Right ventricle myocardium inferior (tissue), 1 donor: ENCODE measurements at regions not wholly inside any gene's neighbourhood (a gene's known extent, or its start where the extent isn't known, plus 50 kb on each side); places are given as distances from the start of the nearest gene placed in this dataset.
"Not testable (repeated sequence)": the region's sequence is repeated elsewhere in the genome, so short reads cannot be mapped to it uniquely, and the experiment has no call there.

Source experiments
- ATAC-seq: fragments of 200-7000 bp; cut with Tn5 transposase; one replicate; pipeline ENCODE4 v1.9.1; 2020; ENCODE audit warnings: mild to moderate bottlenecking, moderate library complexity
- DNase-seq: peaks from one replicate; pipeline ENCODE4 v3.0.0; 2021; ENCODE audit errors: missing footprints
- intact Hi-C: fragments of 100-400 bp; cut with DNase I; formaldehyde crosslinking; loops from one replicate; pipeline ENCODE4 v1.11.0; 2022
- donor health status: DM: no; HTN: yes; CAD: no; lungs with severe emphysema.

- ATAC-seq = peak; percentile 93
- intact Hi-C loops, DNase-seq: not testable (repeated sequence)
These were observed 163.2 kb downstream of the CWH43 start for GRCh38 chr4:49149006-49149975.

- intact Hi-C loops, DNase-seq: not testable (repeated sequence)
- ATAC-seq = peak; percentile 34
These were observed 164.4 kb downstream of the CWH43 start for GRCh38 chr4:49150351-49151083.

GRCh38 chr4:49153011-49153410 lies 166.9 kb downstream of the CWH43 start:
- intact Hi-C loops = not testable (repeated sequence)

DNA sequence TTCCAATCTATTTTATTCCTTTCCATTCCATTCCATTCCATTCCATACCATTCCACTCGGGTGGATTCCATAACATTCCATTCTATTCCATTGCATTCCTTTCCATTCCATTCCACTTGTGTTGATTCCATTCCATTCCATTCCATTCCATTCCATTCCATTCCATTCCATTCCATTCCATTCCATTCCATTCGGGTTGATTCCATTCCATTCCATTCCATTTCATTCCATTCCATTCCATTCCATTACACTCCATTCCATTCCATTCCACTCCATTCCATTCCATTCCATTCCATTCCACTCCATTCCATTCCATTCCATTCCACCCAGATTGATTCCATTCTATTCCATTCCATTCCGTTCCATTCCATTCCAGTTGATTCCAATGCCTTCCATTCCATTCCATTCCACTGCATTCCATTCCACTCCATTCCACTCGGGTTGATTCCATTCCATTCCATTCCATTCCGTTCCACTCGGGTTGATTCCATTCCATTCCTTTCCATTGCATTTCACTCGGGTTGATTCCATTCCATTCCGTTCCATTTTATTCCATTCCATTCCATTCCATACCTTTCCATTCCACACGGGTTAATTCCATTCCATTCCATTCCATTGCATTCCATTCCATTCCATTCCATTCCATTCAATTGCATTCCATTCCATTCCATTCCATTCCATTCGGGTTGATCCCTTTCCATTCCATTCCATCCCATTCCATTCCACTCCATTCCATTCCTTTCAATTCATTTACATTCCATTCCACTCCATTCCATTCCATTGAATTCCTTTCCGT lies 168.4 kb downstream of the CWH43 start:
- intact Hi-C loops, DNase-seq: not testable (repeated sequence)
- peak; percentile 81 for ATAC-seq

More at GRCh38 chr4:49153011-49153410, 166.9 kb downstream of the CWH43 start:
- DNase-seq = not testable (repeated sequence)
- ATAC-seq = peak; percentile 36

DNA sequence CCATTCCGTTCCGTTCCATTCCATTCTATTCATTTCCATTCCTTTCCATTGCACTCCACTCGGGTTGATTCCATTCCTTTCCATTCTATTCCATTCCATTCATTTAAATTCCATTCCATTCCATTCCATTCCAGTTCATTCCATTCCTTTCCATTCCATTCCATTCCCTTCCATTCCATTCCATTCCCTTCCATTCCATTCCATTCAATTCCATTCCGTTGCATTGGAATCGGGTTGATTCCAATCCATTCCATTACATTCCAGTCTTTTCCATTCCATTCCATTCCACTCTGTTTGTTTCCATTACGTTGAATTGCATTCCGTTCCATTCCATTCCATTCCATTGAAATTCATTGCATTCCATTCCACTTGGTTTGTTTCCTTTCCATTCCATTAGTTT lies 169.2 kb downstream of the CWH43 start:
- ATAC-seq, DNase-seq, intact Hi-C loops: not testable (repeated sequence)

DNA sequence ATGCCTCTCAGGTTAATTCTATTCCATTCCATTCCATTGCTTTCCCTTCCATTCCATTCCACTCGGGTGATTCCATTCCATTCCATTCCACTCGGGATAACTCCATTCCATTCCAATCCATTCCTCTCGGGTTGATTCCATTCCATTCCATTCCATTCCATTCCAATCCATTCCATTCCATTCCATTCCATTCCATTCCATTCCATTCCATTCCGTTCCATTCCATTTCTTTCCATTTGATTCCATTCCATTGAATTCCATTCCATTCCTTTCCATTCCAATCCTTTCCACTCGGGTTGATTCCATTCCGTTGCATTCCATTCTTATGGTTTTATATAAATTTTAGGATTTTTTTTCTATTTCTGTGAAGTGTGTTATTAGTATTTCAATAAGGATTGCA lies 170.2 kb downstream of the CWH43 start:
- DNase-seq, intact Hi-C loops: not testable (repeated sequence)
- peak; percentile 41 for ATAC-seq

GRCh38 chr4:49157630-49158029 lies 171.6 kb downstream of the CWH43 start:
- ATAC-seq, DNase-seq, intact Hi-C loops: not testable (repeated sequence)

- not testable (repeated sequence) for DNase-seq, ATAC-seq
These were observed 175.1 kb downstream of the CWH43 start for GRCh38 chr4:49161111-49161541.

DNA sequence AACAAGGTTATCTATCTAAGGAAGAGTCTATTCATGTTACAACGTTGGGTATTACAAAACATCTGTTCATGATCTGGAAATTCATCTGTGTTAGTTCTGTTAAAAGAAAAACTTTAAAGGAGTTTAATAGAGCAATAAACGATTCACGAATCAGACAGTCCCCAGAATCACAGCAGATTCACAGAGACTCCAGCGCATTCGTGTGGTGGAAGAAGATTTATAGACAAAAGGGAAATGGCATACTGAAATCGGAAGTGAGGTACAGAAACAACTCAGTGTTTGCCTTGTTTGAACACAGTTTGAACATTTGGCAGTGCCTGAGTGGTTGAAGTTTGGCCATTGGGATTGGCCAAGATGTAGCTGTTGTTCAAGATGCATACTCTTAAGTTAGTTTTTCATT lies 178.8 kb downstream of the CWH43 start:
- DNase-seq, ATAC-seq, intact Hi-C loops: not testable (repeated sequence)

More at GRCh38 chr4:49161111-49161541, 175.1 kb downstream of the CWH43 start:
- intact Hi-C loops = not testable (repeated sequence)

GRCh38 chr4:49177847-49178246 lies 191.8 kb downstream of the CWH43 start:
- DNase-seq, intact Hi-C loops, ATAC-seq: not testable (repeated sequence)

DNA sequence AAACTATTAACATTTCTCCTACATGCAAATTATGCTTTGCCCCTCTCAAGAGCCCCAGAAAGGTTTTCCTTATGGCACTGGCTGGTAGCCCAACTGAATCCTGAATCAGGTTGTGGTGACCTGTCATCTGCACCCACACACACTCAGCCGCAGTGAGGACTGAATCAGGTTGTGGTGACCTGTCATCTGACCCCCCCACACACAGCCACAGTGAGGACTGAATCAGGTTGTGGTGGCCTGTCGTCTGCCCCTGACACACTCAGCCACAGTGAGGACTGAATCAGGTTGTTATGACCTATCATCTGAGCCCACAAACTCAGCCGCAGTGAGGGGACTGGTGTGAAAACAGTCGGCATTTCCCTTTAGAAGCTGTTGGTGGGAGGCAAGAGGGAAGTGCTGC lies 195.0 kb downstream of the CWH43 start:
- intact Hi-C loops, ATAC-seq, DNase-seq: not testable (repeated sequence)

GRCh38 chr4:49211396-49212194 lies 225.5 kb downstream of the CWH43 start:
- DNase-seq, intact Hi-C loops, ATAC-seq: not testable (repeated sequence)

DNA sequence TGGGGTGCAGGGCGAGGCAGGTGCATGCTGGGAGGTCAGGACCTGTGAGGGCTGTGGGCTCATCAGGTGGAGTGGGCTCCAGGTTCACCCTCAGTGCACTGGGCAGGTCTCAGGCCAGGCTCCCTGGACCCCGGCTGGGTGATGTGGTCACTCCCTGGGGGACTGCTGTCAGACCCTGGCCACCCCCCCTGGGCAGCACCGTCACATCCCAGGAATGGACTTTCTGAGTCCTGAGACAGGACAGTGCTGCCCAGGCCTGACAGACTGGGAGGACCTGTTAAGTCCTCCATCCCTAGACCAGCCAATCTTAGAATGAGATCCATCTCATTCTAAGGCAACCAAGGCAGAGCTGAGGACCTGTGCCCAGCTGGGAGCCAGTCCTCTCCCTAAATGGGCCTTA lies 227.2 kb downstream of the CWH43 start:
- peak; percentile 60 for DNase-seq
- intact Hi-C loops, ATAC-seq: not testable (repeated sequence)

GRCh38 chr4:49213750-49214149 lies 227.7 kb downstream of the CWH43 start:
- not testable (repeated sequence) for ATAC-seq

DNA sequence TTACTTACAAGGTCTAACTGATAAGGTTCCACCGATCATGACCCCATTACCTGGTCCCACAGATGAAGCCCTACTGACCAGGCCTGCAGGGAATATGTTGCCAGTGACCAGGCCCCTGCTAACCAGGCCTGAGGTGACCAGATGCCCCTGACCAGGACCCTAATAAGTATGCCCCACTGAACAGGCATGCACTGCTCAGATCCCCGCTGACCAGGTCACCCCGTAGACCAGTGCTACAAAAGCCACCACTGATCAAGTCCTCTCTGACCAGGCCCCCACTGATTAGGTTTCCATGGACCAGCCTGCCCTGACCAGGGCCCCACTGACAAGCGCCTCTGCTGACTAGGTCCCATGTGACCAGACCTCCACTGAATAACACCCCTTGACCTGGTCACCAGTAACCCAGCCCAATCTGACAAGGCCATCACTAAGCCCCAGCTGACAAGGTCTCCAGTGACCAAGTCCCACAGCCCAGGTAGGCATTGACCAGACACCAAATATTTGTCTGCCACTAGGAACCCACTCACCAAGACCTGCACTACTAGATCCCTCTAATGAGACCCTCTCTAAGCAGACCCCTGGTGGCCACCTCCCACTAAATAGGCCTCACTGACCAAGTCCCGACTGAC lies 228.5 kb downstream of the CWH43 start:
- ATAC-seq, intact Hi-C loops, DNase-seq: not testable (repeated sequence)

More at GRCh38 chr4:49213750-49214149, 227.7 kb downstream of the CWH43 start:
- DNase-seq, intact Hi-C loops: not testable (repeated sequence)

GRCh38 chr4:49215082-49215479 lies 229.0 kb downstream of the CWH43 start:
- DNase-seq, ATAC-seq, intact Hi-C loops: not testable (repeated sequence)

DNA sequence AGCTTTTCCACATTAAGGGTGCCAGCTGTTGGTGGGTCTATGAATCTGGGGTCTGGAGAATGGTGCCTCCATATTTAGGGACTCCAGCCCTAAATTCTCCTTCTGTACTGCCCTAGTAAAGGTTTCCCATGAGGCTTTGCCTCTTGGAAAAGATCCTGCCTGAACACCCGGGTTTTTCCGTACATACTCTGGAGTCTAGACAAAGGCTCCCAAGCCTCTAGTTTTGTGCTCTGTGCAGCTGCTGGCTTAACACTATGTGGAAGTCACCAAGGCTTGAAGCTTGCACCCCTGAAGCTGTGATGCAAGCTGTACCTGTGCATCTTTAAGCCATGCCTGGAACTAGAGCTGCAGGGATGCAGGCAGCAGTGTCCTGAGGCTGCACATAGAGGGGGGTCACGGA lies 230.5 kb downstream of the CWH43 start:
- DNase-seq, intact Hi-C loops, ATAC-seq: not testable (repeated sequence)
